ENCODE measurements at regions not wholly inside any gene's neighbourhood (a gene's known extent, or its start where the extent isn't known, plus 50 kb on each side); places are given as distances from the start of the nearest gene placed in this dataset.
A peak's percentile ranks its signal among the peaks of the same experiment; 100 is the strongest.

DNA sequence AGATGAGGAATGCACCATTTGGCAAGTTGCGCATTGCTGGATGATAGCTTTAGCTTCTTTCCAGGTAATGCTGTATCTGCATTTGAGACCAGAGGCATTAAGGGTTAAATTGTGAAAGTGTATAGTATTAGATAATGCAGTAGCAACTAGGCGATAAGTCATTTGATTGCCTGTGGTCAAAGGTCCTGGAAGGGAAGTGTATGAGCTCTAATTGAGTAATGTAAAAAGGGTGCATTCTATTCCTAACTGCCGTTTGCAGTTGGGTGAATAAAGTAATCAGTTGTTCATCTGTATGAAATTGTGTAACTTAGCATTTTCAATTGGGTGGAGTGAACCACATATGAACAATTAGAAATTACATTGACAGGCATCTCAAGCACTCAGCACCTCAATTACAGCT, 54.5 kb upstream of the WDR1 start (continued):
- no peak for TF ChIP-seq ETV6 (conservative IDR thresholded peaks at IDR 0.05 in 1 of 2, IDR thresholded peaks at IDR 0.05 in 1 of 2; ENCODE audit: borderline replicate concordance in 1 of 2, low read depth in 1 of 2)

DNA sequence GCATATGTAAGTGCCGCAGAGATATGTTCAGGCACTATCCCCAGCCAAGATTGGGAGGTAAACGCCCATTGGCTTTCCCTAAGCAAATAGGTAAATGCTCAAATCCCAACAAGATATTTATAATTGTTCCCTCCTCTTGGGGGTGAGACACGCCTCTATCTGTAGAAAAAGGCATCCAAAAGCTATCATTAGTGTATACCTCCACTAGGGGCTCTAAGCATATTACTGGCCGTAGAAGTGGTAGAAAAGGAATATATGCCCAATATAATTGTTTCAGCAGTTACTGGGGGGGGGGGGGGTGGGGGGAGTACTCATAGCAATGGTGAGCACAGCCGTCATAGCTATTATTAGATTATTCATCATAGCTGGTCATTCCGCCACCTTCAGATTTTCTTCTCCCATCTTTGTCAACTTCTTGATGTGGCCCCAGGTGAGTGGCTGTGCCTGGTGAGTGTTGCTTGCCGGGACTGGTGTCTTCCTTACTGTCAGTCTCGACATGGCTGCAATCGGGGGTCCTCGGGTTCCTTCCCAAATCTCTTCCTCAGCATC, 53.3 kb upstream of the WDR1 start:
- RAD21 ChIA-PET (ENCODE audit: unreplicated experiment) = no interaction called here
- 37% methylated on average over 10 of the region's 10 CpGs for WGBS (ENCODE audit: insufficient coverage, insufficient replicate concordance, low lambda C conversion rate, missing lambda C conversion rate)
- CTCF ChIA-PET = interaction anchor here (1.5 to 2.2 kb wide), 3 partner anchors 12 to 379 kb away, joined by 4 to 6 read pairs (median 5); no protein-coding TSS in a partner anchor

More for the DNA sequence above, 53.3 kb upstream of the WDR1 start:
- Histone ChIP-seq H3K4me1 (ENCODE audit: control insufficient read depth, insufficient read depth, low read length) (no peaks in the 10 kb centered on the region), H3K27ac (ENCODE audit: control insufficient read depth, insufficient read depth) (no peak overlapping the region), H3K4me2 (ENCODE audit: control insufficient read depth, insufficient read depth) (no peak overlapping the region), H3K27me3 (replicated peaks in 1 of 2; ENCODE audit: control insufficient read depth in 2 of 2, insufficient read depth in 2 of 2, low read length in 1 of 2) (no peaks in the 10 kb centered on the region; a peak in 1 of 4 replicates), H3K9ac (ENCODE audit: control insufficient read depth, insufficient read depth, low read length) (no peak overlapping the region), H3K36me3 (ENCODE audit: control insufficient read depth in 2 of 2, insufficient read depth in 2 of 2, low read length in 1 of 2) (no peaks in the 10 kb centered on the region), H3K79me2 (ENCODE audit: control insufficient read depth, insufficient read depth, low read length) (no peaks in the 10 kb centered on the region), H2AFZ (ENCODE audit: control insufficient read depth, low read depth, low read length) (no peak overlapping the region), H4K20me1 (ENCODE audit: control insufficient read depth, insufficient read depth) (no peaks in the 10 kb centered on the region), H3K9me3 (replicated peaks; ENCODE audit: control insufficient read depth, insufficient read depth, low read length) (no peaks in the 10 kb centered on the region), H3K4me3 (no peak overlapping the region)
- peak; percentile 44; the same call in 1 of the 3 replicates for ATAC-seq
- BruUV-seq (replicated peaks) = no TSS peak
- intact Hi-C loops (cut with micrococcal nuclease; ENCODE audit: unreplicated experiment) (no loop called here), in situ Hi-C loops (cut with MboI) (loop anchor here (5.0 to 10.0 kb wide), 2 partner anchors 235 to 377 kb away; no protein-coding TSS in a partner anchor)
- POLR2A ChIA-PET = no interaction called here
- no peak for FAIRE-seq
- SMC1A ChIA-PET (ENCODE audit: uncharacterized antibody, unreplicated experiment) = interaction anchor here (0.9 to 1.5 kb wide), 2 partner anchors 10 to 15 kb away, joined by 3 to 6 read pairs; no protein-coding TSS in a partner anchor
- DNase-seq (ENCODE audit: low read depth, low spot score) = no peak
- TF ChIP-seq TAF1 (IDR thresholded peaks at IDR 0.05; ENCODE audit: borderline replicate concordance, low read depth, low read length) = no peak
- TF ChIP-seq, protein P1, sequence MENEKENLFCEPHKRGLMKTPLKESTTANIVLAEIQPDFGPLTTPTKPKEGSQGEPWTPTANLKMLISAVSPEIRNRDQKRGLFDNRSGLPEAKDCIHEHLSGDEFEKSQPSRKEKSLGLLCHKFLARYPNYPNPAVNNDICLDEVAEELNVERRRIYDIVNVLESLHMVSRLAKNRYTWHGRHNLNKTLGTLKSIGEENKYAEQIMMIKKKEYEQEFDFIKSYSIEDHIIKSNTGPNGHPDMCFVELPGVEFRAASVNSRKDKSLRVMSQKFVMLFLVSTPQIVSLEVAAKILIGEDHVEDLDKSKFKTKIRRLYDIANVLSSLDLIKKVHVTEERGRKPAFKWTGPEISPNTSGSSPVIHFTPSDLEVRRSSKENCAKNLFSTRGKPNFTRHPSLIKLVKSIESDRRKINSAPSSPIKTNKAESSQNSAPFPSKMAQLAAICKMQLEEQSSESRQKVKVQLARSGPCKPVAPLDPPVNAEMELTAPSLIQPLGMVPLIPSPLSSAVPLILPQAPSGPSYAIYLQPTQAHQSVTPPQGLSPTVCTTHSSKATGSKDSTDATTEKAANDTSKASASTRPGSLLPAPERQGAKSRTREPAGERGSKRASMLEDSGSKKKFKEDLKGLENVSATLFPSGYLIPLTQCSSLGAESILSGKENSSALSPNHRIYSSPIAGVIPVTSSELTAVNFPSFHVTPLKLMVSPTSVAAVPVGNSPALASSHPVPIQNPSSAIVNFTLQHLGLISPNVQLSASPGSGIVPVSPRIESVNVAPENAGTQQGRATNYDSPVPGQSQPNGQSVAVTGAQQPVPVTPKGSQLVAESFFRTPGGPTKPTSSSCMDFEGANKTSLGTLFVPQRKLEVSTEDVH (IDR thresholded peaks at IDR 0.05; ENCODE audit: low read depth, partially characterized antibody) = no peak
- no peak for TF ChIP-seq EGR1 (IDR thresholded peaks at IDR 0.05; ENCODE audit: borderline replicate concordance in 1 of 2, low read depth in 2 of 2, low read length in 2 of 2)
- no peak for TF ChIP-seq RCOR1 (conservative IDR thresholded peaks at IDR 0.05; ENCODE audit: low read depth, low read length)
- TF ChIP-seq RELA (IDR thresholded peaks at IDR 0.05; ENCODE audit: borderline replicate concordance, partially characterized antibody) = no peak
